OCI-LY7 (cell line): ENCODE measurements at regions not wholly inside any gene's neighbourhood (a gene's known extent, or its start where the extent isn't known, plus 50 kb on each side); places are given as distances from the start of the nearest gene placed in this dataset.
"Not testable (repeated sequence)": the region's sequence is repeated elsewhere in the genome, so short reads cannot be mapped to it uniquely, and the experiment has no call there.

ENCODE experiments used
- BruUV-seq: library from RNA; stranded (reverse); fragments of 400-500 nt; replicated peaks from 2 replicates; lab custom pipeline; 2021; lab: Mats Ljungman, UMichigan
- CTCF ChIA-PET: fragments of 300-600 bp; sonication (Branson Sonifier 250); formaldehyde crosslinking; loops from one replicate; lab custom pipeline; 2022; ENCODE audit warnings: antibody characterized with exemption; ENCODE audit not compliant: unreplicated experiment; lab: Charles Lee
- POLR2A ChIA-PET: fragments of 300-600 bp; sonication (Branson Sonifier 250); formaldehyde crosslinking; loops from one replicate; lab custom pipeline; 2022; ENCODE audit warnings: antibody characterized with exemption; lab: Charles Lee
- DNase-seq: peaks from one replicate; pipeline ENCODE4 v3.0.0-alpha.2; 2015; ENCODE audit warnings: low spot score
- H2AFZ ChIP-seq: fragments of 200-600 bp; sonication (generic), shearing (Covaris generic); 2 replicates; pipeline ENCODE4 v1.6.1; 2014; ENCODE audit warnings: mild to moderate bottlenecking, antibody characterized with exemption, low read length, moderate library complexity
- H3K27ac ChIP-seq: fragments of 200-600 bp; sonication (generic); 2 replicates; pipeline ENCODE4 v1.5.1; 2014; ENCODE audit warnings: mixed run types, low read depth, mild to moderate bottlenecking, moderate library complexity, low read length, inconsistent platforms; ENCODE audit not compliant: poor library complexity, severe bottlenecking
- H3K36me3 ChIP-seq: fragments of 200-600 bp; sonication (generic); 2 replicates; pipeline ENCODE4 v1.6.1; 2014; ENCODE audit warnings: mild to moderate bottlenecking, antibody characterized with exemption, low read length, moderate library complexity, mixed read lengths; ENCODE audit not compliant: insufficient read depth
- H3K4me1 ChIP-seq: fragments of 200-600 bp; sonication (generic); 2 replicates; pipeline ENCODE4 v1.5.1; 2014; ENCODE audit warnings: mild to moderate bottlenecking, low read length; ENCODE audit not compliant: insufficient read depth, poor library complexity, severe bottlenecking
- H3K4me2 ChIP-seq: fragments of 200-600 bp; sonication (generic); 2 replicates; pipeline ENCODE4 v1.6.1; 2014; ENCODE audit warnings: mild to moderate bottlenecking, low read length
- H3K4me3 ChIP-seq: fragments of 200-600 bp; sonication (generic); 2 replicates; pipeline ENCODE4 v1.5.1; 2014; ENCODE audit warnings: mild to moderate bottlenecking, low read depth, low read length; ENCODE audit not compliant: poor library complexity, severe bottlenecking
- H3K79me2 ChIP-seq: fragments of 200-600 bp; sonication (generic); 2 replicates; pipeline ENCODE4 v1.6.1; 2016; ENCODE audit warnings: low read depth, mild to moderate bottlenecking, low read length, moderate library complexity, mixed read lengths; ENCODE audit not compliant: insufficient read depth
- H3K9me2 ChIP-seq: fragments of 200-600 bp; sonication (generic); 2 replicates; pipeline ENCODE4 v1.6.1; 2016; ENCODE audit warnings: mild to moderate bottlenecking, low read length, mixed read lengths; ENCODE audit not compliant: insufficient read depth
- H3K9me3 ChIP-seq: fragments of 200-600 bp; sonication (generic); 2 replicates; pipeline ENCODE4 v1.6.1; 2014; ENCODE audit warnings: mild to moderate bottlenecking, mixed run types, low read length, mixed read lengths
- H4K20me1 ChIP-seq: fragments of 200-600 bp; sonication (generic); 2 replicates; pipeline ENCODE4 v1.6.1; 2014; ENCODE audit warnings: mild to moderate bottlenecking, antibody characterized with exemption, low read length, moderate library complexity, mixed read lengths; ENCODE audit not compliant: insufficient read depth
- EZH2phosphoT487 ChIP-seq: fragments of 200-600 bp; sonication (generic); IDR thresholded peaks from 2 replicates; pipeline ENCODE4 v1.6.1; 2018; ENCODE audit warnings: low read depth, borderline replicate concordance, mild to moderate bottlenecking, mixed run types, antibody characterized with exemption, low read length, moderate library complexity, mixed read lengths
- intact Hi-C: fragments of 100-400 bp; cut with micrococcal nuclease; formaldehyde crosslinking; loops from one replicate; pipeline ENCODE4 v1.10.0; 2022; ENCODE audit not compliant: unreplicated experiment
- TF ChIP-seq, protein P1 (sequence below): fragments of 200-600 bp; sonication (generic); conservative IDR thresholded peaks from 2 replicates; pipeline ENCODE4 v1.5.1; 2014; ENCODE audit warnings: mild to moderate bottlenecking, antibody characterized with exemption, low read length, moderate library complexity, mixed read lengths

GRCh38 chr13:71300602-71301001, 566.4 kb downstream of the DACH1 start:
- Histone ChIP-seq H3K4me3 (no peak overlapping the region), H3K79me2 (no peaks in the 10 kb centered on the region), H4K20me1 (no peaks in the 10 kb centered on the region), H3K36me3 (no peaks in the 10 kb centered on the region), H2AFZ (no peak overlapping the region), H3K27ac (no peak overlapping the region), H3K4me1 (no peaks in the 10 kb centered on the region), H3K9me2 (no peaks in the 10 kb centered on the region), H3K4me2 (no peak overlapping the region), H3K9me3 (no peaks in the 10 kb centered on the region)
- intact Hi-C loops = no loop called here
- CTCF ChIA-PET = no interaction called here
- TF ChIP-seq EZH2phosphoT487 = no peak
- TF ChIP-seq, protein P1, sequence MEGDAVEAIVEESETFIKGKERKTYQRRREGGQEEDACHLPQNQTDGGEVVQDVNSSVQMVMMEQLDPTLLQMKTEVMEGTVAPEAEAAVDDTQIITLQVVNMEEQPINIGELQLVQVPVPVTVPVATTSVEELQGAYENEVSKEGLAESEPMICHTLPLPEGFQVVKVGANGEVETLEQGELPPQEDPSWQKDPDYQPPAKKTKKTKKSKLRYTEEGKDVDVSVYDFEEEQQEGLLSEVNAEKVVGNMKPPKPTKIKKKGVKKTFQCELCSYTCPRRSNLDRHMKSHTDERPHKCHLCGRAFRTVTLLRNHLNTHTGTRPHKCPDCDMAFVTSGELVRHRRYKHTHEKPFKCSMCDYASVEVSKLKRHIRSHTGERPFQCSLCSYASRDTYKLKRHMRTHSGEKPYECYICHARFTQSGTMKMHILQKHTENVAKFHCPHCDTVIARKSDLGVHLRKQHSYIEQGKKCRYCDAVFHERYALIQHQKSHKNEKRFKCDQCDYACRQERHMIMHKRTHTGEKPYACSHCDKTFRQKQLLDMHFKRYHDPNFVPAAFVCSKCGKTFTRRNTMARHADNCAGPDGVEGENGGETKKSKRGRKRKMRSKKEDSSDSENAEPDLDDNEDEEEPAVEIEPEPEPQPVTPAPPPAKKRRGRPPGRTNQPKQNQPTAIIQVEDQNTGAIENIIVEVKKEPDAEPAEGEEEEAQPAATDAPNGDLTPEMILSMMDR = no peak
- DNase-seq = no peak
- POLR2A ChIA-PET = no interaction called here
- no TSS peak for BruUV-seq

- Histone ChIP-seq H3K79me2 (no peaks in the 10 kb centered on the region), H3K9me3 (no peaks in the 10 kb centered on the region), H3K4me2 (no peak overlapping the region), H3K36me3 (no peaks in the 10 kb centered on the region), H3K4me1 (no peaks in the 10 kb centered on the region), H2AFZ (peak overlapping the region; percentile 84; the same call in 1 of the 2 replicates), H3K9me2 (no peaks in the 10 kb centered on the region), H3K4me3 (no peak overlapping the region), H4K20me1 (no peaks in the 10 kb centered on the region), H3K27ac (no peak overlapping the region)
- DNase-seq = no peak
- TF ChIP-seq EZH2phosphoT487 = no peak
- TF ChIP-seq, protein P1 = no peak
- intact Hi-C loops = no loop called here
- ChIA-PET CTCF (no interaction called here), POLR2A (interaction anchor here (0.5 kb wide), 1 partner anchor 126 kb away, joined by 3 read pairs; no protein-coding TSS in a partner anchor)
- no TSS peak for BruUV-seq
Observed at GRCh38 chr13:71291842-71292146, 575.2 kb downstream of the DACH1 start.

- Histone ChIP-seq H3K9me3 (no peaks in the 10 kb centered on the region), H4K20me1 (no peaks in the 10 kb centered on the region), H3K4me3 (peak overlapping the region; percentile 49), H3K4me1 (no peaks in the 10 kb centered on the region), H3K9me2 (no peaks in the 10 kb centered on the region), H3K36me3 (no peaks in the 10 kb centered on the region), H3K4me2 (peak overlapping the region; percentile 29), H3K27ac (no peak overlapping the region), H3K79me2 (no peaks in the 10 kb centered on the region), H2AFZ (peak overlapping the region; percentile 84; the same call in 1 of the 2 replicates)
- intact Hi-C loops = no loop called here
- ChIA-PET POLR2A (interaction anchor here (0.5 to 0.7 kb wide), 3 partner anchors 46 to 1345 kb away, joined by 3 read pairs; no protein-coding TSS in a partner anchor), CTCF (no interaction called here)
- no peak for TF ChIP-seq EZH2phosphoT487
- TF ChIP-seq, protein P1 = no peak
- DNase-seq = peak; percentile 11
- BruUV-seq = no TSS peak
Observed at GRCh38 chr13:71290963-71291841, 575.8 kb downstream of the DACH1 start.

DNA sequence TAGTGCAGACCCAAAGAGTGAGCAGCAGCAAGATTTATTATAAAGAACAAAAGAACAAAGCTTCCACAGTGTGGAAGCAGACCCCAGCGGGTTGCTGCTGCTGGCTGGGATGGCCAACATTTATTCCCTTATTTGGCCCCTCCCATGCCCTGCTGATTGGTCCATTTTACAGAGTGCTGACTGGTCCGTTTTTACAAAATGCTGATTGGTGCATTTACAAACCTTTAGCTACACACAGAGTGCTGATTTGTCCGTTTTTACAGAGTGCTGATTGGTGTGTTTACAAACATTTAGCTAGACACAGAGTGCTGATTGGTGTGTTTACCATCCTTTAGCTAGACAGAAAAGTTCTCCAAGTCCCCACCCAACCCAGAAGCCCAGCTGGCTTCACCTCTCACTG, 577.0 kb downstream of the DACH1 start:
- intact Hi-C loops, BruUV-seq, H3K9me2 ChIP-seq, H3K36me3 ChIP-seq, H3K4me3 ChIP-seq, H3K4me2 ChIP-seq, DNase-seq, CTCF ChIA-PET, POLR2A ChIA-PET, H3K27ac ChIP-seq, H3K4me1 ChIP-seq, H3K79me2 ChIP-seq, H3K9me3 ChIP-seq, H4K20me1 ChIP-seq: not testable (repeated sequence)
- H2AFZ ChIP-seq = peak overlapping the region; percentile 84; the same call in 1 of the 2 replicates
